ENCODE measurements at regions not wholly inside any gene's neighbourhood (a gene's known extent, or its start where the extent isn't known, plus 50 kb on each side); places are given as distances from the start of the nearest gene placed in this dataset.

DNA sequence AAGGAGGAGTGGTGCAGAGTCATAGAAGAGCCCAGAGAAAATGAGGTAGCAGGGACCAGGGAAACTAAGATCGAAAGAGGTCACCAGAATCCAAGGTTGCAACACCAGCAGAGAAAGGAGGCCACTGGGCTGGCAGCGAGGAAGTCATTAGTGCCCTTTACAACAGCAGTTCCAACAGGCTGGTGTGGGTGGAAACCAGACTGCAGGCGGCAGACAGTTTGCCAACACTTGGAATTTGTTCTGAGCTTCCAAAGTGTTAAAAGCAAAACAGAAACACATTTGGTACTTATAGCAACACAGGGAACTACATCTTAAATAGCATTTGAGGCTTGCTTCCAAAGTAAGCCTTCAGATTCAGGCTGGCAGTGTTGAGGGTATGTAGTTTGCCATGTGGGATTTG, 95.2 kb upstream of the PWP1 start:
- no peaks in the 10 kb centered on the region for H3K23me2 ChIP-seq (ENCODE audit: low read depth, low read length)
- no peak overlapping the region for H3K14ac ChIP-seq (ENCODE audit: insufficient read length)
- H3K27ac ChIP-seq (ENCODE audit: low read depth, low read length): no peak overlapping the region
- no peaks in the 10 kb centered on the region for H3K79me2 ChIP-seq (ENCODE audit: control insufficient read depth in 1 of 2, insufficient read depth in 2 of 2, low read length in 2 of 2)
- CTCF ChIA-PET (ENCODE audit: partially characterized antibody): interaction anchor here (0.9 to 1.3 kb wide), 3 partner anchors 10 to 22 kb away, joined by 3 to 5 read pairs (median 3); no protein-coding TSS in a partner anchor
- no peak overlapping the region for H2BK120ac ChIP-seq (replicated peaks; ENCODE audit: low read depth, low read length)
- H3K9me3 ChIP-seq (ENCODE audit: insufficient read depth in 2 of 2, low read depth in 1 of 2, low read length in 1 of 2): peaks cover 9 to 10% of the 10 kb centered on the region in 2 experiments; a peak in 3 of 4 replicates
- no peak overlapping the region for H3K4me3 ChIP-seq (ENCODE audit: extremely low read depth in 1 of 4, insufficient read depth in 2 of 4, low read depth in 3 of 4, low read length in 4 of 4)
- TF ChIP-seq SIX5 (IDR thresholded peaks at IDR 0.05; ENCODE audit: low read depth, low read length) (no peak), JUN (IDR thresholded peaks at IDR 0.05; ENCODE audit: low read depth, low read length) (no peak), POLR2AphosphoS5 (IDR thresholded peaks at IDR 0.05; ENCODE audit: low read depth, low read length) (no peak), NANOG (IDR thresholded peaks at IDR 0.05; ENCODE audit: insufficient read depth, low read depth, low read length, poor library complexity, severe bottlenecking) (no peak), JUND (IDR thresholded peaks at IDR 0.05; ENCODE audit: low read length) (no peak), SIRT6 (IDR thresholded peaks at IDR 0.05; ENCODE audit: low read length) (no peak), CTBP2 (IDR thresholded peaks at IDR 0.05; ENCODE audit: borderline replicate concordance, insufficient read depth, insufficient read length, low read length) (no peak), KDM1A (IDR thresholded peaks at IDR 0.05; ENCODE audit: borderline replicate concordance, low read length) (no peak), CBX8 (IDR thresholded peaks at IDR 0.05; ENCODE audit: borderline replicate concordance, low read depth, low read length) (no peak), POLR2A (IDR thresholded peaks at IDR 0.05; ENCODE audit: control extremely low read depth in 1 of 2, low read depth in 2 of 2, low read length in 2 of 2) (no peak), SRF (IDR thresholded peaks at IDR 0.05; ENCODE audit: low read depth, low read length) (no peak), POU5F1 (IDR thresholded peaks at IDR 0.05; ENCODE audit: low read depth, low read length) (no peak), SAP30 (IDR thresholded peaks at IDR 0.05; ENCODE audit: insufficient read depth, insufficient replicate concordance, low read length) (no peak), FOSL1 (IDR thresholded peaks at IDR 0.05; ENCODE audit: insufficient read depth, low read depth, low read length) (no peak)
- TF ChIP-seq, protein P1, sequence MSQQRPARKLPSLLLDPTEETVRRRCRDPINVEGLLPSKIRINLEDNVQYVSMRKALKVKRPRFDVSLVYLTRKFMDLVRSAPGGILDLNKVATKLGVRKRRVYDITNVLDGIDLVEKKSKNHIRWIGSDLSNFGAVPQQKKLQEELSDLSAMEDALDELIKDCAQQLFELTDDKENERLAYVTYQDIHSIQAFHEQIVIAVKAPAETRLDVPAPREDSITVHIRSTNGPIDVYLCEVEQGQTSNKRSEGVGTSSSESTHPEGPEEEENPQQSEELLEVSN (IDR thresholded peaks at IDR 0.05): no peak
- no peak overlapping the region for H4K5ac ChIP-seq (ENCODE audit: insufficient read length, low read depth, low read length)
- H3K9ac ChIP-seq (replicated peaks in 1 of 4; ENCODE audit: extremely low read depth in 1 of 4, low read depth in 3 of 4, low read length in 3 of 4): no peak overlapping the region
- no peak overlapping the region for H2AFZ ChIP-seq (ENCODE audit: low read length)
- DNase-seq (ENCODE audit: low read depth in 1 of 2, low spot score in 2 of 2) (no peak), FAIRE-seq (no peak)
- H4K91ac ChIP-seq (replicated peaks; ENCODE audit: insufficient read length, low read length): no peak overlapping the region
- H4K8ac ChIP-seq (ENCODE audit: extremely low read depth, insufficient read depth, low read length): no peak overlapping the region
- H3K36me3 ChIP-seq (ENCODE audit: control insufficient read depth in 2 of 4, insufficient read depth in 4 of 4, low read length in 3 of 4): no peaks in the 10 kb centered on the region
- H2BK15ac ChIP-seq (ENCODE audit: low read length): no peak overlapping the region
- H2AK5ac ChIP-seq (ENCODE audit: low read depth, low read length): no peak overlapping the region
- no peak overlapping the region for H3K18ac ChIP-seq (ENCODE audit: extremely low read depth, low read length)
- no peak overlapping the region for H2BK5ac ChIP-seq (ENCODE audit: low read depth, low read length)
- no peaks in the 10 kb centered on the region for H3K27me3 ChIP-seq (replicated peaks in 1 of 4; ENCODE audit: control insufficient read depth in 3 of 4, extremely low read depth in 1 of 4, insufficient read depth in 3 of 4, low read length in 3 of 4)
- POLR2A ChIA-PET (ENCODE audit: partially characterized antibody): no interaction called here
- no peak overlapping the region for H3K4ac ChIP-seq (replicated peaks; ENCODE audit: insufficient read length, low read depth, low read length)
- no peak overlapping the region for H3K23ac ChIP-seq (ENCODE audit: insufficient read length)
- no peak overlapping the region for H2BK12ac ChIP-seq (ENCODE audit: low read depth, low read length)
- WGBS, 2 experiments (ENCODE audit: extremely low coverage in 1 of 2, insufficient coverage in 1 of 2, insufficient read length in 1 of 2, insufficient replicate concordance in 2 of 2, low coverage in 1 of 2, low lambda C conversion rate in 2 of 2, missing lambda C conversion rate in 1 of 2): 73% methylated on average over 3 of the region's 3 CpGs; no CpG with 5 or more reads in 1 of the 2 experiments
- H3K4me1 ChIP-seq (replicated peaks in 1 of 4; ENCODE audit: control insufficient read depth in 3 of 4, insufficient read depth in 4 of 4, low read length in 3 of 4): peaks cover 1 to 5% (median 3%) of the 10 kb centered on the region in 4 experiments; a peak in 4 of 7 replicates
- no peak overlapping the region for H2BK20ac ChIP-seq (ENCODE audit: low read length)
- no peak overlapping the region for H3K56ac ChIP-seq (replicated peaks; ENCODE audit: insufficient read length, low read depth, low read length)
- H4K20me1 ChIP-seq (replicated peaks in 1 of 2; ENCODE audit: control insufficient read depth in 1 of 2, insufficient read depth in 2 of 2, low read length in 2 of 2): no peaks in the 10 kb centered on the region
- H3K79me1 ChIP-seq (ENCODE audit: low read depth, low read length): no peaks in the 10 kb centered on the region
- H3K4me2 ChIP-seq (ENCODE audit: insufficient read depth in 1 of 2, low read depth in 2 of 2, low read length in 2 of 2): no peak overlapping the region

All from H1 (cell line).